GM12878 (cell line): ENCODE measurements at regions not wholly inside any gene's neighbourhood (a gene's known extent, or its start where the extent isn't known, plus 50 kb on each side); places are given as distances from the start of the nearest gene placed in this dataset.

Source experiments
- EZH2 ChIP-seq: IDR thresholded peaks from 2 replicates; pipeline ENCODE4 v1.6.1; 2012; ENCODE audit warnings: low read depth, mild to moderate bottlenecking, control low read depth, inconsistent platforms, low read length, borderline replicate concordance; ENCODE audit not compliant: control insufficient read depth
- JUND ChIP-seq: IDR thresholded peaks from 2 replicates; pipeline ENCODE4 v1.6.1; 2012; ENCODE audit warnings: low read depth, mild to moderate bottlenecking, low read length, improper control_type of control experiment, moderate library complexity
- POLR2A ChIP-seq: IDR thresholded peaks from 2 replicates; pipeline ENCODE4 v1.6.1; 2011; ENCODE audit warnings: low read depth, mild to moderate bottlenecking, low read length
- RFX5 ChIP-seq: IDR thresholded peaks from 2 replicates; pipeline ENCODE4 v1.6.1; 2011; ENCODE audit warnings: low read depth, low read length, improper control_type of control experiment
- ZBTB4 ChIP-seq: fragments of 450-650 bp; formaldehyde crosslinking; IDR thresholded peaks from 2 replicates; pipeline ENCODE4 v1.4.0; 2022; ENCODE audit warnings: mild to moderate bottlenecking, moderate library complexity

GRCh38 chr7:68321776-68322496 is 1276.3 kb upstream of the AUTS2 start:
- TF ChIP-seq JUND (no peak), RFX5 (no peak), EZH2 (no peak), POLR2A (no peak), ZBTB4 (CRISPR knock-in tag) (no peak)
